GM21737 (cell line): ENCODE measurements at regions not wholly inside any gene's neighbourhood (a gene's known extent, or its start where the extent isn't known, plus 50 kb on each side); places are given as distances from the start of the nearest gene placed in this dataset.

Experiments
- ATAC-seq: cut with Tn5 transposase; IDR thresholded peaks from one replicate; pipeline ENCODE4 v1.9.1; 2021; ENCODE audit warnings: mild to moderate bottlenecking, moderate library complexity; ENCODE audit not compliant: unreplicated experiment

DNA sequence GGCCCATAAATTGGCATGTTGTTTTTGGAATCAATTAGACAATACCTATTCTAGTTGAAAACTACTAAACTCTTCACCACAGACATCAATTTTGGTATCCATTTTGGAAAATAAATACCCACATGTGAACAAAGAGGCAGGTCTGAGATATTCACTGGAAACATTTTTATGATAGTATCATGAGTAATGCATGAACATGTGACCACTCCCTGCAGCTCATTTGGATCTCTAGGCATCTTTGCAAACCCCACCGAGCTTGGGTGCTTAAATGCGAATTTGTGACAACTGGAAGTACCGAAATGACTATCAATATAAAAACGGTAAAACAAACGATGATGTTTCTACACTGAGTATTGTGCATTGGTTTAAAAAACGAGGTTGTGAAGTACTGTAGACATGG lies 285.2 kb downstream of the IRF8 start:
- no peak for ATAC-seq

DNA sequence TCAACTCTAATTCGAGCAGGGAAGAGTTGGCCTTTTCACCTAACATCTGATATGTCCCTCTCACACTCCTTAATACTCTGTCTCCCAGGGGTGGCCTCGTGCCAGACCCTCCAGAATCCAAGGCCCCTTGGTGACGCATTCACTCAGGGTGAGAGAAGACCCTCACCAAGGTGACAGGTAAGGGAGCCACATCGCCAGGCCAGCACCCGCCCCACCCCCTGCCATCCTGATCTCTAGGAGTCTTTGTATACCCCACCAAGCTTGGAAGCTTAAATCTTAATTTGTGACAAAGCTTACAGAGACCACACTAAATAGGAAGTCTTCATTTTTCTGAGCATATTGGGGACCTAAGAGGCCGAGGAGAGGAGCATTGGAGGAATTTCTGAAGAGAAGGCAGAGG lies 286.1 kb downstream of the IRF8 start:
- no peak for ATAC-seq

DNA sequence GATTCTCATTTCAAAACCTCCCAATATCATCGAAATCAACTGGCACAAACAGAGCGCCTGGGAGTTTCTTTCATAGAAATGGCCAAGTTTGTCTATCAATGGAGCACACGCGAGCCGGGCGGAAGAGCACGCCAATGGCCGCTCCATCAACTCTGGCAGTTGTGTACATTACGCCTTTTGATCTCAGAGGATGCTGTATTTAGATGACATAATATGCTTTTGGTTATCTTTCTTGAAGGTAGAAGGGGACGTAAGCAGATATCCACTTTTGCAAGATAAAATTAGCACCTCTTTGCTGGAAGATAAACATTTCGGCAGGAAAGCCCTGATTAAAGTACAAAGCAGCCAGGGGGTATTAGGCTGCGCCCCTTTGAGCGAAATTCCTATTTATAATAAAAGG lies 287.4 kb downstream of the IRF8 start:
- ATAC-seq: no peak

DNA sequence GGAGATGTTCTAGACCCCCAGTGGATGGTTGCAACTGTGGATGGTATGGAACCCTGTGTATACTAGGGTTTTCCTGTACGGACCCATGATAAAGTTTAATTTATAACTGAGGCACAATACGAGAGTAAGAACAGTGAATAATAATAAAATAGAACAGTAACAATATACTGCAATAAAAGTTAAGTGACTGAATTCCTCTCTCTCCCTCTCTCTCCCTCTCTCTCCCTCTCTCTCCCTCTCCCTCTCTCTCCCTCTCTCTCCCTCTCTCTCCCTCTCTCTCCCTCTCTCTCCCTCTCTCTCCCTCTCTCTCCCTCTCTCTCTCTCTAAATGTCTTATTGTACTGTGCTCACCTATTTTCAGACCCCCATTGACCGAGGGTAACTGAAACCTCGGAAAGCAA lies 291.0 kb downstream of the IRF8 start:
- no peak for ATAC-seq

DNA sequence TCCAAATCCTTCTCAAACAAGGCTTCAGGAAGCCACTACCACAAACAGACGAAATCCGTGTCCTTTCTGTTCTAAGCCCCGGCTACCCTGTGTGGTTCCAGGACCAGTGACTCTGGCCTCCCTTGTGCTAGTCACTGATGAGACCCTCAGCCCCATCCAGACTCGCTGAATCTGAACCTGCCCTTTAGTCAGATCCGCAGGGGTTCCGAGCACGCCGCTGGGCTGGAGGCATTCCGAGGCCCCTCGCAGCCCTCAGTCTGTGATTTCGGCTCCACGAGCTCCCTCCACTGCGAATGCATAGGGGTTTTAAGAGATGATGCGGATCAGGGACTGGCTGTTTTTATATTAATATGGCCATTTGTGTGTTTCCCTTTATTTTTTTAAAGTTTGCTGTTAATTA lies 292.7 kb downstream of the IRF8 start:
- no peak for ATAC-seq

DNA sequence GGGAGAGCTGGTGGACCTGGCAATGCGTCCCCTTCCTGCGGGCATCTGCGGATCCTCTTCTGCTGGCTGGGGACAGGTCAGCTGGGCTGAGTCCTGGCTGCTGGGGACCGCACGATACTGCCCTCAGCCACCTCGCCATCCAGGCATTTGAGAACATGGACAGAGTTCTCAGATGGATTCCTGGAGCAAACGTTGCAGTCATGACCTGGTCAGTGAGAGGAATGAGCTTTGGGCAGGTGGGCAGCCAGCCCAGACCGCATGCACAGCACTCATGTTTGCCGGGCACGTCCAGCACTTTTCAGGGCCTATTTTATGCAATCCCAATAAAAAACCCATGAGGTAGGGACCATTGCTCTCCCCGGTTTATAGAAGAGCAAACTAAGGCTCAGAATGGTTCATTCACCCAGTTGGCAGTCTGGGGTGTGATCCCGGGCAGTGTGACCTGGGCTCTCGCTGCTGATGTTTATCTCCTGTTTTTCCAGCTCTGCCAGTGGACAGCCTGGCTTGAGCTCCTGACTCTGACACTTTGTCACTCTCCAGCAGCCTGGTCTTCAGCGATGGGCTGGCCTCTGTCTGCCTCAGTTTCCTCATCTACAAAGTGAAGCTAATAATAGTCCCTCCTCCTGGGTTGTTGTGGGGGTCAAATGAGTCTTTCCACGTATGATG lies 294.7 kb downstream of the IRF8 start:
- no peak for ATAC-seq

DNA sequence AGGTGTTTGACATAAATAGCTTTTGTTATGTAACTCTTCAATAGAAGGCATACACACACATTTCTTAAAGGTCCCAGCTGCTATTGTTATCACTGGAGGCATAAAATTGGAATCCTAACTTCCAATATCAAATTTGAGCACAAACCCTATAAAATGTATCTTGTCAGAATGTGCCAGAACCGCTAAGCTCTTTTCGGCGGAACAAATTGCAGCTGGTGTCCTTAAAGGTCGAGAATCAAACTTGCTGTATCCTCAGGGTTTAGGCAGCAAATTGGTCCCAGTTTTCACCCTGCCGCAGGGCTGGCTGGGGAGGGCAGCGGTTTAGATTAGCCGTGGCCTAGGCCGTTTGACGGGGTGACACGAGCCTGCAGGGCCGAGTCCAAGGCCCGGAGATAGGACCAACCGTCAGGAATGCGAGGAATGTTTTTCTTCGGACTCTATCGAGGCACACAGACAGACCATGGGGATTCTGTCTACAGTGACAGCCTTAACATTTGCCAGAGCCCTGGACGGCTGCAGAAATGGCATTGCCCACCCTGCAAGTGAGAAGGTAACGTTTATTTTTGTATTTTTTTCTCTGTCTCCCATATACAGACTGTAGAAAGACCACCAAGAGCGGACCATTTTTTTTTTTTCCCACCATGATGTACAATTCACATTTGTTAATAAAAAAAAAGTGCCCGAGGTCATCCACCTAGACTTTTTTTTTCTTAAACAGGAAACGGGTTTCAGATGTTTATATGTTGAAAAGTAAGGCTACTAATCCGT lies 297.1 kb downstream of the IRF8 start:
- ATAC-seq: no peak

DNA sequence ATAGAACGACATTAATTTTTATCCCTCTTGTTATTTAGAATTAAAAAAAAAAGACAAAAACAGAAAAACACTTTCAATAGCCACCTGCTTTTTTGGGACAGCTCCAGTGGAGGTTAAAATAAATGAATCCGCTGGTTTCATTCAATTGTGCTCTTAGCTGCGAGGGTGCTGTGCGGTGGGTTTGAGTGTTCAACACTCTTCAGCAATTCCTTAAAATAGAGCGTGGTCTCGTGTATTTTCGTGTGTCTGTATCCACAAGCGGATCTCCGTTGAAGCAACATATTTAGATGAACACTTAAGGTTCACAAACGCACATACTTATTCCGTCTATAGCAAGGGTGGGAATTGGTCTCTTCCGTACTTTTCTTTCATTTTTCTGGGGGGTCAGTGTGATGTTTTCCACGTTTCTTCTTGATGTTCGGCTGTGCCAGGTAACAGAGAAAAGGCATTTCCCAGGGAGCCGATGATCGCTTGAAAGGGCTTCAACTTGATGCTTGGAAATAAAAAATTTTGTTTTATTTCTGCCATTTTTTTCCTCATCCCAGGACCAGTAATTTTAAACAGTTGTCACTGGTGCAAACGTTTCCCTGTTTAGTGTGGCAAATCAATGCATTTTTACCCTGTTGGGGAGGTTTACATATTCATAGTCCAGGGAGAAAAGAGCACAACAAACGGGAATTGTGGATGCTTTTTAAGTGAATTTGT lies 297.9 kb downstream of the IRF8 start:
- ATAC-seq: no peak

DNA sequence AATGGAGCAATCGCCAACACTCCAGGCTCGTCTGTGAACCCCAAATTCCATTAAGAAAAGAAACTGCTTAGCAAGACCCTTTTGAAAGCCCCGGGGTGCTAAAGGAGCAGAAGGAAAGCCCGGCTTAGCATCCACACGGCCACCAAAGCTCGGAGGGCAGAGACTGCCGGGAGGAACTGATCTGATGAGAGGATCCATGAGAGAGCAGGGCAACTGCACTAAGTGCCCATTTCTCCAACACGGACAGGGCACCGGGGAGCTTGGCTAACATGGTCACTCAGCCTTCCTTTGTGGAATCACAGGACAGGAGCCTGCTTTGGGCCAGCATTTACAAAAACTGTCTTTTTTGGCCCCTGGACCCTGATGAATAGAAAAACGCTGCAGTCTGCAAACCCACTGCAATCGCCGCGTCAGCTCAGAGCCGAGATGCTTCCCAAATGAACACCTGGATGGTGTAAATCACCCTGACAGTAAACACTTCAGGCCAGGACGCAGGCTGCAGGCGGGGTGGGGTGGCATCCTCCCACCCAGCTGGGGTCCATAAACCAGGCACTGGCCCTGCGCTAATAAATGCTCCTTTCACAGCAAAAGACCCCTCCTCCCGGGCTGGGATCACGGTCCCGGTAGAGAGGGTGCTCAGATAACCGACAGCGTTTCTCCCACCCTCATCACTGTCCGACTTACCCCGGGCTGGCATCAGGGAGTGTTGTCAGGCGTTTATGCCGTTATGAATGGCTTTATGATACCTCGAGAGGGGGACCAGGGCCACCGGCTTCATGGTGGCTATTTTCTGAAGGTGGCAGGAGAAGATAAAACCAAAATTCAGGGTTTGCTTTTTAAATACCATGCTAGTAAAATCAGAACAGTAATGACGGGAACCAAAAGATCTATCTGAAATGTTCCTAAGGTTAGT lies 299.5 kb downstream of the IRF8 start:
- no peak for ATAC-seq

DNA sequence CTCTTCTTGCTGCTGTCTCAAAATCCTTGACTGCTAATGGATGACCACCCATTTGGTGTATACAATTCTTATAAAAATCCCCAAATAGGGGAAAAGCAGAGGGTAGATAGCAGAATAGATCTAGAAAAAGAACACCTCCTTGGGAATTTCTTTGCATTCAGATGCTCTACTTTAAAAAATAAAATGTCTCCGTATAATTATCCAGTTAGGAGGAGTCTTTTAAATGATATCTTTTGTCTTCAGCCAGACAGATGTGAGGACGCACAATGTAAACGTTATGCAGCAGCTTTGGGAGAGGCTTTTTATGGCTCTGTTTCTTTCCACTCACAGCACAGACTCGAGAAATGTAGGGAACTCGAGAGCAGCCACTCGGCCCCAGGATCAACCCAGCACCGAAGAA lies 300.2 kb downstream of the IRF8 start:
- no peak for ATAC-seq

DNA sequence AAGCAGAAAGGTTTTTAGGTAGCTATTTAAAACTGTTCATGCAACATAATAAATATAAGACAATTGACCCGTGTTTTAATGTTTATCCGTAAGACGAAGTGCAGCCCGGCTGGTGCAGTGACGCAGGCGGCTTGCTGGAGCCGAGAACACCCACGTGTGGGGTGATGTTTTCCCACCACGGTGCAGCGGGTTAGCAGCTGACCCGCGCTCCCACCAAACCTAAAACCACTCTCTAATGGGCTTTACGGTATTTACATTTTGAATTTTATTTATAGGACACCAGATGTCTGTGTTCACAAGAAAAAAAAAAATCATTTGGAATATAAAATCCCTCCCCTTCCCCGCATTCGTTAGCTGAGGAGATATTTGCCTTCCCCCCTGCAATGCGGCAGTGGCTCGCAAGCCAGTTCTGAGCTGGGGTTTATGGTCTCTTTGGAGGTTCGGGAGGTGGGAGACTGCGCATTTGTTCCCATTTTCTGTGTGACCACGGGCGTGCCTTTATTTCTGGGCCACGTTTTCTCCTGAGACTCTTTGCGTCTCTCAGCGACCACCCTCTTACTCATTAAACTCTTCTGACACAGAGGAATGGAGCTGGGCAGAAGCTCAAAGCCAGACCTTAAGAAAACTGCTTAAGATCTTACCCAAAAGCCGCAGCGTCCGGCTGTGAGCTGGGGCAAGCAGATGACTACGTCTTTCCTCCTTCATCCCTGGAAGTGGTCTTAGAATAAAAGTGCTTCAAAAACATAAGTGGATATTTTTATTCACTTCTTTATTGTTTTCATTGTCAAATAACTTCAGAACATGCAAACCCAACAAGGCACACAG lies 301.1 kb downstream of the IRF8 start:
- ATAC-seq: no peak

DNA sequence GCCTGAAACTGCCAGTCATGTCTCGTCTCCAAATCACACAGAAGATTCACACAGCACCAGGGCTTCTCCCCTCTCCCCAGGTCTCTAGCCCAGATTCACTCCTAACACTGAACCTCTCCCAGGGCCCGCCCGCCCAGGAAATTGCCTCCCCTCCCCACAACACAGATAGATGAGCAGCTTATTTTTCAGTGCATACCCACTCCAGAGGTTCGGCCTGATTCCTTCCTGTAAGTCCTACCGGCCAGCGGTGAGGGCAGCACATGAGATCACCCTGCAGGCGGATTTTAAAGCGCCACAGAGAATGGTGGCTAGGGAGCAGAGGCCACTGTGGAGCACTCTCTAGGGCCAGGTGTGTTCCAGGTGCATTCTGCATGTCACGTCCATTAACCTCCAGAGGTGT lies 301.8 kb downstream of the IRF8 start:
- ATAC-seq: no peak

DNA sequence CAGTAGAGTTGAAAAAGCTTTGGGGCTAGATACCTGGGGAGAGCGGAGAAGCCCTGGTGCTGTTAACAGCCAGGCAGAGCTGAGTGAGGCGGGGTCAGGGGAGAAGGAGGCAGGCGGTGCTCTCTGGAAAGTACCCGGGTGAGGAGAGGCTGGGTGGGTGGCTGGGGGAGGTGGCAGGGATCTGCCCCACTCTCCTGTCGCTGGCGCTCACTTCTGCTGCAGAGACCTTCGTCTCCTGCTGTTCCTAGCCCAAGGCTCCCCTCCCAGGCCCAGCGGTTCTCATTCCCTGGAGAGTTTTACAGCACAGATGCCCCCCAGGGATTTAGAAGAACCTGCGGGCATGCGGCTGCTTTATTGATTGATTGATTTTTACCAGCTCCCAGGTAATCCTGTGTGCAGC lies 302.8 kb downstream of the IRF8 start:
- no peak for ATAC-seq

DNA sequence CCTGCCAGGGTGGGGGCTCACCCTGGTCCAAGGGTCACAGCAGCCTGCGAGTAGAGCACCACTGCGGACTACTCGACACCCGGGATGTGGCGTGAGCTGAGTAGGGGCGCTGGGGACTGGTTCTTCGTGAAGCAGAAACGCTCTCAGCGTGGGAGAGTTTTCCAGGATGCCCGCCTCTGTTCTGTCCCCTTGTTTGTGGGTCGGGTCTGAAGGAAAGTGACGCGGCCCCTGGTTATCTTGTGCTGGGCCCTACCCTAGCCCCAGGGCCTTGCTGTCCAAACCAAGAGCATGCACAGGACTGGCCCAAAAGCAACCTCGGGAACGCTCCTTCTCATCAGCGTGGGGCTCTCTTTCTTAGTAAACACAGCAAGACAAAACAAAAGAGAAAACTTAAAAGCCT lies 303.3 kb downstream of the IRF8 start:
- ATAC-seq: no peak

DNA sequence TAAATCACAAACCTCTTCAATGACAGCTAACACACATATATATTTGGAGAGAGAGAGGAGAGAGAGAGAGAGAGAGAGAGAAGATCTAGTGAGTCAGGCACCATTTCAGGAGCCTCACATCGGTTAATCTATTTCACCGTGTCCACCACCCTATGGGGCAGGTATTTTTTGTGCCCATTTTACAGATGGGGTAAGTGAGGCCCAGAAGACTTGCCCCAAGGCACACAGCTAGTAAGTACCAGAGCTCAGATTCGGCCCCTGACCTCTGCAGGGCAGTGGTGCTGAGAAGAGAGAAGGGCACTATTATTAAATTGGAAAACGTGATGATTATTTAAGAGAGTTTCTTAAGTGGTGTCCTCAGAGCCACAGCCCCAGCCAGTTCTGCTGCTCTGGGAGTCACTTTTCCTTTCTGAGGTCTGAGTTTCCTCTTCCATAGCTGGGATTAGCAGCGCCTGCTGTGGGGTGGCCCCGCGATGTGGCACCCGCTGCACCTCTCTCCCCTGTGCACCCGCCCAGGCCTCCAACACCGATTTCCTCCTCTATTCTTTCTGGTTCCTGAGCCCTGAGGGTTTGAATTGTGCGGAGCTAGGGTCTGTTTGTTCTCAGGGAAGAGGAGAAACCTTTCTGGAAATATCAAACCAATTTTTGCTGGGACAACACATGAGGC lies 303.9 kb downstream of the IRF8 start:
- no peak for ATAC-seq

DNA sequence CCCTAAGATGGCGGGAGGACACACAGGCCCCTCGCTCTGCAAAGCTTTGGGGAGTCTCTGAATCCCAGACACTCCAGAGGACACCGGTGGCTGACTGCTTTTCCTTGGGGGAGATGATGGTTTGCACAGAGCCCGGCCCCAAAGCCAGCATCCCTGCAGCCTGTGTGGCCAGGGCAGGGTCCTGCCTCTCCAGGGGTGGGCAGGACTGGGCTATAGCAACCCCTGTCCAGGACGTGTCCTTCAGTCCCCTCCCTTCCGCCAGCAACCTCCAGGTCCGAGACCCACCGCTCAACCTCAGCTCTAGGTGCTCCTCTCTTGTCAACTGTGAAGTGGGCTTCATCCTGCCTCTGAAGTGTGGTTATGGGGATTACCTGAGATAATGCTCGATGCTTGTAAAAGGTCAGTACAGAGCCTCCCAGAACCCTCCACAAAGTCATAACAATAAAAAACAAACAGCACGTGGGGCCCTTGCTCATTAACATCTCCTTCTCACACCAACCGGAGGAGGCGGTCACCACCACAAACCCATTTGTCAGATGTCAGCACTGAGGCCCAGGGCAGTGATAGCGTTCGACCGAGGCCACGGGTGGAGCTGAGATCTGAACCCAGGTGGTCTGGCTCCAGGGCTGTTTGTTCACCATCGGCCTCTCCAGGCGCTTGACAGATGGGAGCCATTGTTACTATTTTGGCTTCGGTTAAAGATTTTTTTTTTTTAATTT lies 304.8 kb downstream of the IRF8 start:
- no peak for ATAC-seq

DNA sequence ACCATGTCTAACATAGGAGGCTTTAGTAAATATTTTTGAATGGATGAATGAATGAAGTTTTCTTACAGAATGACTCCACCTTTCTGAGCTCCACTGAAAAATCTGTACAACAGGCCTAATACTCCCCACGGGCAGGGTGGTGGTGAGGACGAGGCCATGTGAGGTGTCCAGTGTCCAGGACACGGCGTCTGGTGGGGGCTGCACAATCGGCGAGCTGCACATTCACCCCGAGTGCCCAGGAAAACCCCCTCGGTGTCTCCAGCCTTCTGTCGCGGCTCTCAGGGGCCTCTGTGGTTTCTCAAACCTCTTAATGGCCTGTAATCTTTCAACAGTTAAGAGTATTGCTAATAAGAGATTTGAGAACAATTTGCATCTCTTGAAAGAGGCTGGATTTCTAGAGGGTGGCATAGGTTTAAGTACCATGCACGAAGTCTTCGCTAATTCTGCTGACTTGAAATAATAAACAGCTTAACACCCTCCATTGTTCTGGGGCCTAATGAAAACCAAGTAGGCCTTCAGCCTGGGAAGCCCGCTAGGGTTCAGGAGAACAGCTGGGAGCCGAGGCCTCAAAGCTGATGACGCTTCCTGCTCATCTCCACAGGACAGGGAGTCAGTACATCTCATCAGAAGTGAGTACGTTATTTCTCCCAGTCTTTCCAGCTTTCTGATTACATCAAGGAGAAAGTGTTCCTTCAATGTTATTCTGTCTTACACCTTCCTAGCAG lies 304.6 kb upstream of the FOXF1 start:
- ATAC-seq: no peak

DNA sequence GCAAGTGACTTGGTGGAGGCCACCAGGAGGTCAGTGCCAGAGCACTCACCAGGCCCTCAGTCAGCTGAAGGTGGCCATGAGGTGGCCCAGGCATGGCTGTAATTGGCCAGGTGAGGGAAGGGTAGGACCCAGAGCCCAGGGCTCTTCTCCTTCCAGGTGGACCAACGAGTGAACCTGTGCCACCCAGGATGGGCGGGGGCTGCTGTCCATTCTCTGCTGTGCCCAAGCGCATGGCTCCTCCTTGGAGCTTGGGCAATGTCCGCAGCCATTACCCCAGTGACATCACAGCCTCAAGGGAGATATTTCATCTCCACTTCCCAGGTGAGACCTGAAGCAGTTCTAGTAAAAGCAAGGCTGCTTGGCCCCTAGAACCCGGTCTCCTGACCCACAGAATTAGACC lies 303.0 kb upstream of the FOXF1 start:
- no peak for ATAC-seq
